Ishikawa (cell line): ENCODE measurements at regions not wholly inside any gene's neighbourhood (a gene's known extent, or its start where the extent isn't known, plus 50 kb on each side); places are given as distances from the start of the nearest gene placed in this dataset.

Experiments
- CEBPB ChIP-seq: IDR thresholded peaks from 2 replicates; pipeline ENCODE4 v1.6.1; 2012
- CREB1 ChIP-seq: IDR thresholded peaks from 2 replicates; pipeline ENCODE4 v1.6.1; 2012; ENCODE audit warnings: low read depth
- EP300 ChIP-seq: IDR thresholded peaks from 2 replicates; pipeline ENCODE4 v1.6.1; 2012; ENCODE audit warnings: borderline replicate concordance
- FOXM1 ChIP-seq: IDR thresholded peaks from 2 replicates; pipeline ENCODE4 v1.6.1; 2012; ENCODE audit warnings: low read depth, borderline replicate concordance
- NFIC ChIP-seq: IDR thresholded peaks from 2 replicates; pipeline ENCODE4 v1.6.1; 2012
- RAD21 ChIP-seq: IDR thresholded peaks from 2 replicates; pipeline ENCODE4 v1.6.1; 2012; ENCODE audit warnings: low read depth
- REST ChIP-seq: IDR thresholded peaks from 2 replicates; pipeline ENCODE4 v1.6.1; 2012; ENCODE audit warnings: low read depth, mild to moderate bottlenecking
- TAF1 ChIP-seq: IDR thresholded peaks from 2 replicates; pipeline ENCODE4 v1.6.1; 2012; ENCODE audit warnings: low read depth, mild to moderate bottlenecking
- TCF12 ChIP-seq: IDR thresholded peaks from 2 replicates; pipeline ENCODE4 v1.6.1; 2012; ENCODE audit warnings: low read depth
- TEAD4 ChIP-seq: IDR thresholded peaks from 2 replicates; pipeline ENCODE4 v1.6.1; 2012
- YY1 ChIP-seq: IDR thresholded peaks from 2 replicates; pipeline ENCODE4 v1.6.1; 2012; ENCODE audit warnings: low read depth
- TF ChIP-seq, protein P1 (sequence below): IDR thresholded peaks from 2 replicates; pipeline ENCODE4 v1.6.1; 2012

GRCh38 chr7:155204744-155205367 lies 92.8 kb upstream of the INSIG1 start:
- TF ChIP-seq EP300 (no peak), RAD21 (no peak), REST (no peak), CEBPB (no peak), NFIC (no peak), CREB1 (no peak), YY1 (peak; percentile 23; the same call in 1 of the 2 replicates), TCF12 (no peak), TAF1 (no peak), FOXM1 (no peak), TEAD4 (no peak)
- TF ChIP-seq, protein P1, sequence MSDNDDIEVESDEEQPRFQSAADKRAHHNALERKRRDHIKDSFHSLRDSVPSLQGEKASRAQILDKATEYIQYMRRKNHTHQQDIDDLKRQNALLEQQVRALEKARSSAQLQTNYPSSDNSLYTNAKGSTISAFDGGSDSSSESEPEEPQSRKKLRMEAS, result no peak
